ENCODE measurements at regions not wholly inside any gene's neighbourhood (a gene's known extent, or its start where the extent isn't known, plus 50 kb on each side); places are given as distances from the start of the nearest gene placed in this dataset.
"Not testable (repeated sequence)": the region's sequence is repeated elsewhere in the genome, so short reads cannot be mapped to it uniquely, and the experiment has no call there.

- Histone ChIP-seq H3K27me3 (ENCODE audit: insufficient read depth, insufficient read length) (no peaks in the 10 kb centered on the region), H3K9ac (ENCODE audit: insufficient read length, low read depth) (no peak overlapping the region), H3K4me3 (ENCODE audit: insufficient read length, low read depth) (no peak overlapping the region), H3K4me1 (ENCODE audit: insufficient read depth, insufficient read length) (no peaks in the 10 kb centered on the region), H3K9me3 (ENCODE audit: insufficient read depth, low read length) (no peaks in the 10 kb centered on the region), H3K36me3 (ENCODE audit: insufficient read depth, insufficient read length, low read length) (no peaks in the 10 kb centered on the region)
- TF ChIP-seq ZNF274 (IDR thresholded peaks at IDR 0.05; ENCODE audit: low read depth, low read length) = no peak
- TF ChIP-seq YY1 (IDR thresholded peaks at IDR 0.05; ENCODE audit: insufficient read depth, insufficient read length) = no peak
- no peak for TF ChIP-seq SUZ12 (IDR thresholded peaks at IDR 0.05; ENCODE audit: extremely low read depth, insufficient read depth, insufficient read length)
- DNase-seq (ENCODE audit: low read depth, low spot score) = no peak
Measured at GRCh38 chr10:78231327-78231726, 197.7 kb downstream of the RPS24 start.

DNA sequence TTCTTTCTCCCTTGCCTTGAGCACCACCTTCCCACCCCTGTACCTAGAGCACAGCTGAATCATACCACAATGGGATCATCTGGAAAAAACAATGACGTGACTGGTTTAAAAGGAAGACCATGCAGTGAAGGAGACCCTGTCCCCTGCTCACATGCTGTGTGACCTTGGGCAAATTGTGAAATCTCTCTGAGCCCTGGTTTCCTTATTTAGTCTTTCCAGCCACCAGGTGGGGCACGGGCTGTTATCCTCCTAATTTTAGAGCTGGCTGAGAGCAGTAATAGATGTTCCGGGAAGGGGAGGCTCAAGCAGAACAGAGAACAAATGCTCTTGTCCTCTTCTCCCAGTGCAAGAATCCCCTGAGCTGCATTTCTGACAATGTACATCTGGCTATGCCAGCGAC, 198.3 kb downstream of the RPS24 start:
- TF ChIP-seq SUZ12 (IDR thresholded peaks at IDR 0.05; ENCODE audit: extremely low read depth, insufficient read depth, insufficient read length) (no peak), ZNF274 (IDR thresholded peaks at IDR 0.05; ENCODE audit: low read depth, low read length) (no peak), YY1 (IDR thresholded peaks at IDR 0.05; ENCODE audit: insufficient read depth, insufficient read length) (no peak)
- no peak overlapping the region for H3K9ac ChIP-seq (ENCODE audit: insufficient read length, low read depth)

DNA sequence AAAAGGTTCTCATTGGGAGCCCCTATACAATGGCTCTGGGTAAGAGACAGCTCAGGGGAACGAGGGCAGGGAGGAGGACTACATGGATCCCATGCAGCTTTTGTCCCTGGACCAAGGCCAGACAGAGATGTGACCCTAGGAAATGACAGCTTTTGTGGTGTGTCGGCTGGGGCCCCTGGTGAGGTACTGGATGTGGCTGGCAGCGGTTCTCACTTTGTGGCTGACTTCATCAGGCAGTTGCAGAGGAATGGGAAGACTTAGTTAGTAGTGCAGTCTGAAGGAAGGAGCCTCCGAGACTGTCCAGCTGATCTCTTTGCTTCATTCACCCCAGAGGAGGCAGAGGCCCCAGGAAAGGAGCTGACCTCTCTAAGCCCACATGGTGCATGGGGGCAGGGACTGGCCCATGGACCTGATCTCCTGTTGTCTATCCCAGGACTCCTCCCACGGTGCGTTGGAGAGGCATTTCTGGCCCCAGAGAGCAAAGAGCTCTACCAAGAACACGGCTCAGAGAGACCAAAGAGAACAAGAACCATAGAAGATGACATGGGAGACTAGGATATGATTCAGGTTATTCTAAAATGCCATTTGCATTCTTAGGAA, 202.9 kb downstream of the RPS24 start:
- Histone ChIP-seq H3K4me3 (ENCODE audit: insufficient read length, low read depth) (no peak overlapping the region), H3K27me3 (ENCODE audit: insufficient read depth, insufficient read length) (no peaks in the 10 kb centered on the region), H3K4me1 (ENCODE audit: insufficient read depth, insufficient read length) (no peaks in the 10 kb centered on the region), H3K9me3 (ENCODE audit: insufficient read depth, low read length) (no peaks in the 10 kb centered on the region), H3K36me3 (ENCODE audit: insufficient read depth, insufficient read length, low read length) (no peaks in the 10 kb centered on the region), H3K9ac (ENCODE audit: insufficient read length, low read depth) (no peak overlapping the region)
- no peak for TF ChIP-seq ZNF274 (IDR thresholded peaks at IDR 0.05; ENCODE audit: low read depth, low read length)
- TF ChIP-seq SUZ12 (IDR thresholded peaks at IDR 0.05; ENCODE audit: extremely low read depth, insufficient read depth, insufficient read length) = no peak
- TF ChIP-seq YY1 (IDR thresholded peaks at IDR 0.05; ENCODE audit: insufficient read depth, insufficient read length) = no peak
- DNase-seq (ENCODE audit: low read depth, low spot score) = no peak

More for the DNA sequence above, 198.3 kb downstream of the RPS24 start:
- no peaks in the 10 kb centered on the region for H3K9me3 ChIP-seq (ENCODE audit: insufficient read depth, low read length)
- DNase-seq (ENCODE audit: low read depth, low spot score) = no peak
- H3K4me1 ChIP-seq (ENCODE audit: insufficient read depth, insufficient read length) = no peaks in the 10 kb centered on the region
- no peaks in the 10 kb centered on the region for H3K36me3 ChIP-seq (ENCODE audit: insufficient read depth, insufficient read length, low read length)
- no peak overlapping the region for H3K4me3 ChIP-seq (ENCODE audit: insufficient read length, low read depth)
- no peaks in the 10 kb centered on the region for H3K27me3 ChIP-seq (ENCODE audit: insufficient read depth, insufficient read length)

DNA sequence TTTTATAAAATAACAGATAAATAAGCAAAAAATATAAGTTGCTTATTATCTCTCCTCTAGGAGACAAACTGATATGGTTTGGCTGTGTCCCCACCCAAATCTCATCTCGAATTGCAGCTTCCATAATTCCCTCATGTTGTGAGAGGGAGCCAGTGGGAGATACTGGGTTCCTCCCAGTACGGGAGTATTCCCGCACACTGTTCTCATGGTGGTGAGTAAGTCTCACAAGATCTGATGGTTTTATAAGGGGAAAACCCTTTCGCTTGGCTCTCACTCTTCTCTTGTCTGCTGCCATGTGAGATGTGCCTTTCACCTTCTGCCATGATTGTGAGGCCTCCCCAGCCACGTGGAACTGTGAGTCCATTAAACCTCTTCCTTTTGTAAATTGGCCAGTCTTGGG, 204.3 kb downstream of the RPS24 start:
- not testable (repeated sequence) for H3K4me1 ChIP-seq (ENCODE audit: insufficient read depth, insufficient read length); DNase-seq (ENCODE audit: low read depth, low spot score); H3K4me3 ChIP-seq (ENCODE audit: insufficient read length, low read depth); H3K9ac ChIP-seq (ENCODE audit: insufficient read length, low read depth); H3K36me3 ChIP-seq (ENCODE audit: insufficient read depth, insufficient read length, low read length); H3K9me3 ChIP-seq (ENCODE audit: insufficient read depth, low read length); H3K27me3 ChIP-seq (ENCODE audit: insufficient read depth, insufficient read length)

DNA sequence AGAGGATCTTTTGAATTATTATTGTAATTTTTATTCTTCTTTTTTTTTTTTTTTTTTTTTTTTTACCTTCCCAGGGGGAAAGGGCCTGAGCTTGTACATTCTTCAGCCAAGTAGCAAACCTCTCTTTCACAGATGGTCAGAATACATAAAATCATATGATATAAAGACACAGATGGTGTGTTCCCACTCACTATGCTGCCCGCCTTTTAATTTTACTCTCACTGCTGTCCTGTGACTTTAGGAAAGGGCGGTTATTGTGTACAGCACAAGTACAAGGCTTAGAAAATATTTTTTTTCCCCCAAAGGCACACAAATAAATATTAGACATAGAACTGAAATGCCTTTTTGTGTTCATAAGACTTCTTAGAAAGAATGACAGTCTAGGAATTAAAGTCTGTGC, 213.6 kb downstream of the RPS24 start:
- TF ChIP-seq ZNF274 (IDR thresholded peaks at IDR 0.05; ENCODE audit: low read depth, low read length) = no peak
- TF ChIP-seq SUZ12 (IDR thresholded peaks at IDR 0.05; ENCODE audit: extremely low read depth, insufficient read depth, insufficient read length) = no peak
- TF ChIP-seq YY1 (IDR thresholded peaks at IDR 0.05; ENCODE audit: insufficient read depth, insufficient read length) = no peak
- Histone ChIP-seq H3K4me1 (ENCODE audit: insufficient read depth, insufficient read length) (no peaks in the 10 kb centered on the region), H3K27me3 (ENCODE audit: insufficient read depth, insufficient read length) (no peaks in the 10 kb centered on the region), H3K36me3 (ENCODE audit: insufficient read depth, insufficient read length, low read length) (no peaks in the 10 kb centered on the region), H3K9ac (ENCODE audit: insufficient read length, low read depth) (no peak overlapping the region), H3K4me3 (ENCODE audit: insufficient read length, low read depth) (no peak overlapping the region), H3K9me3 (ENCODE audit: insufficient read depth, low read length) (peaks cover 17% of the 10 kb centered on the region; the same call in 1 of the 2 replicates)
- DNase-seq (ENCODE audit: low read depth, low spot score) = no peak

DNA sequence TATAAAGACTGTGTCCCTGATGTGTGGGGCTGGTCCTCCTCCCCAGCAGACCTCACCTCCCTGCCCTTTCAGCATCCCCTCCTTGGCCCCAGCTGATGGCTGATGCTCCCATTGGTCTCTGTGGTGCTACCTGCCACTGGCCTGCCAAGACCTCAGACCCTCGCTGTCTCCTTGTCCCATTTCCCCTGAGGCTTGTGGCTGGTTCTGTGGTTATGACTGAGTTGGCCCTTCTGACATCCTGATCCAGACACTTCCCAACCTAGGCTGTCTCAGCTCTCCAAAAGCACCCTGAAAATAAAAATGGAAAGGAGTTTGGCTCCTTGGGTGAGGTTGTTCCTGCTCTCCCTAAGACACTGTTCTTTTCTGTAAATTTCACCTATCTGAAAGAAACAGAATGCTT, 214.2 kb downstream of the RPS24 start:
- Histone ChIP-seq H3K27me3 (ENCODE audit: insufficient read depth, insufficient read length) (no peaks in the 10 kb centered on the region), H3K36me3 (ENCODE audit: insufficient read depth, insufficient read length, low read length) (no peaks in the 10 kb centered on the region), H3K9ac (ENCODE audit: insufficient read length, low read depth) (no peak overlapping the region), H3K4me1 (ENCODE audit: insufficient read depth, insufficient read length) (no peaks in the 10 kb centered on the region), H3K9me3 (ENCODE audit: insufficient read depth, low read length) (peaks cover 15% of the 10 kb centered on the region; the same call in 1 of the 2 replicates), H3K4me3 (ENCODE audit: insufficient read length, low read depth) (no peak overlapping the region)
- DNase-seq (ENCODE audit: low read depth, low spot score) = no peak
- TF ChIP-seq YY1 (IDR thresholded peaks at IDR 0.05; ENCODE audit: insufficient read depth, insufficient read length) (no peak), ZNF274 (IDR thresholded peaks at IDR 0.05; ENCODE audit: low read depth, low read length) (no peak), SUZ12 (IDR thresholded peaks at IDR 0.05; ENCODE audit: extremely low read depth, insufficient read depth, insufficient read length) (no peak)

- Histone ChIP-seq H3K27me3 (ENCODE audit: insufficient read depth, insufficient read length) (no peaks in the 10 kb centered on the region), H3K9ac (ENCODE audit: insufficient read length, low read depth) (no peak overlapping the region), H3K4me1 (ENCODE audit: insufficient read depth, insufficient read length) (no peaks in the 10 kb centered on the region), H3K36me3 (ENCODE audit: insufficient read depth, insufficient read length, low read length) (no peaks in the 10 kb centered on the region), H3K4me3 (ENCODE audit: insufficient read length, low read depth) (no peak overlapping the region), H3K9me3 (ENCODE audit: insufficient read depth, low read length) (peaks cover 5% of the 10 kb centered on the region; the same call in 1 of the 2 replicates)
- no peak for DNase-seq (ENCODE audit: low read depth, low spot score)
- no peak for TF ChIP-seq SUZ12 (IDR thresholded peaks at IDR 0.05; ENCODE audit: extremely low read depth, insufficient read depth, insufficient read length)
- no peak for TF ChIP-seq ZNF274 (IDR thresholded peaks at IDR 0.05; ENCODE audit: low read depth, low read length)
- no peak for TF ChIP-seq YY1 (IDR thresholded peaks at IDR 0.05; ENCODE audit: insufficient read depth, insufficient read length)
Measured at GRCh38 chr10:78248651-78249464, 215.2 kb downstream of the RPS24 start.
